H1 (cell line): ENCODE measurements at regions not wholly inside any gene's neighbourhood (a gene's known extent, or its start where the extent isn't known, plus 50 kb on each side); places are given as distances from the start of the nearest gene placed in this dataset.

Source experiments
- CTCF ChIA-PET: fragments of 300-600 bp; sonication (Branson Sonifier 250); formaldehyde crosslinking; loops from one replicate; lab custom pipeline; 2021; ENCODE audit not compliant: partially characterized antibody; lab: Charles Lee
- POLR2A ChIA-PET: fragments of 300-600 bp; sonication (Branson Sonifier 250); formaldehyde crosslinking; loops from one replicate; lab custom pipeline; 2021; ENCODE audit warnings: inconsistent platforms; ENCODE audit not compliant: partially characterized antibody; lab: Charles Lee
- DNase-seq, 2 experiments: peaks; one replicate each; pipeline versions ENCODE4 v3.0.0 to v3.0.0-alpha.2; 2010 to 2022; ENCODE audit warnings: low spot score in 2 of 2, low read depth in 1 of 2, mixed read lengths in 1 of 2
- FAIRE-seq: peaks from 2 replicates; lab custom pipeline; 2011; peaks lifted over from hg19 to GRCh38; lab: Jason Lieb, UNC
- H2AFZ ChIP-seq: 2 replicates; pipeline ENCODE4 v1.8.1; 2012; ENCODE audit warnings: low read length, inconsistent platforms
- H2AK5ac ChIP-seq: 2 replicates; pipeline ENCODE4 v1.6.1; 2013; ENCODE audit warnings: low read depth, low read length
- H2BK120ac ChIP-seq: replicated peaks from 2 replicates; pipeline ENCODE3; 2013; ENCODE audit warnings: low read depth, low read length, inconsistent platforms
- H2BK12ac ChIP-seq: 2 replicates; pipeline ENCODE4 v1.6.1; 2013; ENCODE audit warnings: low read depth, low read length
- H2BK15ac ChIP-seq: 2 replicates; pipeline ENCODE4 v1.6.1; 2013; ENCODE audit warnings: low read length
- H2BK20ac ChIP-seq: 2 replicates; pipeline ENCODE4 v1.6.1; 2013; ENCODE audit warnings: low read length
- H2BK5ac ChIP-seq: 2 replicates; pipeline ENCODE4 v1.6.1; 2013; ENCODE audit warnings: low read depth, low read length
- H3K14ac ChIP-seq: 2 replicates; pipeline ENCODE4 v1.6.1; 2013; ENCODE audit warnings: inconsistent platforms; ENCODE audit not compliant: insufficient read length
- H3K18ac ChIP-seq: 2 replicates; pipeline ENCODE4 v1.6.1; 2013; ENCODE audit warnings: low read length; ENCODE audit errors: extremely low read depth
- H3K23ac ChIP-seq: 2 replicates; pipeline ENCODE4 v1.6.1; 2013; ENCODE audit warnings: inconsistent platforms; ENCODE audit not compliant: insufficient read length
- H3K23me2 ChIP-seq: 2 replicates; pipeline ENCODE4 v1.6.1; 2013; ENCODE audit warnings: low read depth, low read length
- H3K27ac ChIP-seq: 2 replicates; pipeline ENCODE4 v1.6.1; 2011; ENCODE audit warnings: low read depth, low read length, inconsistent platforms
- H3K27me3 ChIP-seq, 4 experiments: replicated peaks in 1 of 4; 1 replicate in 1 of 4; 2 replicates in 3 of 4; pipeline versions ENCODE4 v1.6.1 to v1.8.1; 2011 to 2013; ENCODE audit warnings: low read length in 3 of 4, mild to moderate bottlenecking in 3 of 4, inconsistent platforms in 2 of 4, mixed read lengths in 2 of 4, moderate library complexity in 1 of 4; ENCODE audit not compliant: control insufficient read depth in 3 of 4, insufficient read depth in 3 of 4; ENCODE audit errors: extremely low read depth in 1 of 4
- H3K36me3 ChIP-seq, 4 experiments: 2 replicates each; pipeline versions ENCODE4 v1.6.1 to v1.8.1; 2011 to 2013; ENCODE audit warnings: mild to moderate bottlenecking in 4 of 4, low read length in 3 of 4, moderate library complexity in 2 of 4, control low read depth in 1 of 4, inconsistent platforms in 1 of 4; ENCODE audit not compliant: insufficient read depth in 4 of 4, control insufficient read depth in 2 of 4
- H3K4ac ChIP-seq: replicated peaks from 2 replicates; pipeline ENCODE3; 2013; ENCODE audit warnings: low read length, low read depth, mixed read lengths, inconsistent platforms; ENCODE audit not compliant: insufficient read length
- H3K4me1 ChIP-seq, 4 experiments: replicated peaks in 1 of 4; 1 replicate in 1 of 4; 2 replicates in 3 of 4; pipeline versions ENCODE4 v1.6.1 to v1.8.1; 2011 to 2013; ENCODE audit warnings: low read length in 3 of 4, inconsistent platforms in 2 of 4, mixed read lengths in 1 of 4; ENCODE audit not compliant: insufficient read depth in 4 of 4, control insufficient read depth in 3 of 4
- H3K4me2 ChIP-seq, 2 experiments: 2 replicates each; pipeline versions ENCODE4 v1.6.1 to v1.8.1; 2011 to 2013; ENCODE audit warnings: low read depth in 2 of 2, low read length in 2 of 2, control low read depth in 1 of 2, inconsistent platforms in 1 of 2, mild to moderate bottlenecking in 1 of 2; ENCODE audit not compliant: insufficient read depth in 1 of 2
- H3K4me3 ChIP-seq, 4 experiments: fragments of 200-600, 300-600 bp in 1 of 4; sonication (generic), shearing (Covaris generic), sonication (Bioruptor Twin) in 1 of 4; 2 replicates each; pipeline versions ENCODE4 v1.5.1 to v1.8.1; 2011 to 2016; ENCODE audit warnings: low read length in 4 of 4, low read depth in 3 of 4, control low read depth in 2 of 4, inconsistent platforms in 2 of 4, mild to moderate bottlenecking in 2 of 4, mixed read lengths in 1 of 4, moderate library complexity in 1 of 4; ENCODE audit not compliant: insufficient read depth in 2 of 4; ENCODE audit errors: extremely low read depth in 1 of 4
- H3K56ac ChIP-seq: replicated peaks from 2 replicates; pipeline ENCODE3; 2013; ENCODE audit warnings: low read depth, mild to moderate bottlenecking, mixed read lengths, low read length, inconsistent platforms; ENCODE audit not compliant: insufficient read length
- H3K79me1 ChIP-seq: 2 replicates; pipeline ENCODE4 v1.6.1; 2013; ENCODE audit warnings: low read depth, low read length, control low read depth
- H3K79me2 ChIP-seq, 2 experiments: 2 replicates each; pipeline versions ENCODE4 v1.6.1 to v1.8.1; 2012 to 2013; ENCODE audit warnings: low read length in 2 of 2, mild to moderate bottlenecking in 2 of 2, inconsistent platforms in 1 of 2; ENCODE audit not compliant: insufficient read depth in 2 of 2, control insufficient read depth in 1 of 2
- H3K9ac ChIP-seq, 4 experiments: replicated peaks in 1 of 4; 1 replicate in 1 of 4; 2 replicates in 3 of 4; pipeline versions ENCODE4 v1.6.1 to v1.8.1; 2011 to 2013; ENCODE audit warnings: low read depth in 3 of 4, low read length in 3 of 4, control low read depth in 2 of 4, mild to moderate bottlenecking in 2 of 4, moderate library complexity in 2 of 4, inconsistent platforms in 1 of 4; ENCODE audit errors: extremely low read depth in 1 of 4
- H3K9me3 ChIP-seq, 2 experiments: 2 replicates each; pipeline versions ENCODE4 v1.6.1 to v1.8.1; 2012 to 2013; ENCODE audit warnings: mild to moderate bottlenecking in 2 of 2, moderate library complexity in 2 of 2, control low read depth in 1 of 2, inconsistent platforms in 1 of 2, low read depth in 1 of 2, low read length in 1 of 2, mixed read lengths in 1 of 2; ENCODE audit not compliant: insufficient read depth in 2 of 2
- H4K20me1 ChIP-seq, 2 experiments: replicated peaks in 1 of 2; 2 replicates each; pipeline versions ENCODE3 to v1.8.1; 2011 to 2013; ENCODE audit warnings: inconsistent platforms in 2 of 2, low read length in 2 of 2, mild to moderate bottlenecking in 1 of 2; ENCODE audit not compliant: insufficient read depth in 2 of 2, control insufficient read depth in 1 of 2
- H4K5ac ChIP-seq: 2 replicates; pipeline ENCODE4 v1.6.1; 2013; ENCODE audit warnings: low read length, low read depth, mixed read lengths, inconsistent platforms; ENCODE audit not compliant: insufficient read length
- H4K8ac ChIP-seq: 2 replicates; pipeline ENCODE4 v1.8.0; 2013; ENCODE audit warnings: mild to moderate bottlenecking, moderate library complexity, low read length, inconsistent platforms; ENCODE audit not compliant: insufficient read depth; ENCODE audit errors: extremely low read depth
- H4K91ac ChIP-seq: replicated peaks from 2 replicates; pipeline ENCODE3; 2013; ENCODE audit warnings: low read length, mixed read lengths, inconsistent platforms; ENCODE audit not compliant: insufficient read length
- CBX5 ChIP-seq: fragments of 300-800, 300-1000 bp; sonication (generic); IDR thresholded peaks from 2 replicates; pipeline ENCODE4 v1.7.1; 2016; ENCODE audit warnings: antibody characterized with exemption, low read length, low read depth
- E2F6 ChIP-seq: IDR thresholded peaks from 2 replicates; pipeline ENCODE4 v1.6.1; 2012; ENCODE audit warnings: inconsistent platforms
- EGR1 ChIP-seq: IDR thresholded peaks from 2 replicates; pipeline ENCODE4 v1.6.1; 2011; ENCODE audit warnings: low read depth, low read length, borderline replicate concordance
- GTF2F1 ChIP-seq: IDR thresholded peaks from 2 replicates; pipeline ENCODE4 v1.6.1; 2012; ENCODE audit warnings: low read depth, low read length, improper control_type of control experiment, borderline replicate concordance
- MAFK ChIP-seq: IDR thresholded peaks from 2 replicates; pipeline ENCODE4 v1.6.1; 2012; ENCODE audit warnings: low read depth, mild to moderate bottlenecking, improper control_type of control experiment, low read length
- POU5F1 ChIP-seq: IDR thresholded peaks from 2 replicates; pipeline ENCODE4 v1.6.1; 2011; ENCODE audit warnings: low read depth, mild to moderate bottlenecking, low read length, moderate library complexity
- RNF2 ChIP-seq: fragments of 200-900, 300-1000 bp; sonication (generic); IDR thresholded peaks from 2 replicates; pipeline ENCODE4 v1.7.1; 2016; ENCODE audit warnings: borderline replicate concordance, low read depth, mild to moderate bottlenecking, antibody characterized with exemption, low read length; ENCODE audit not compliant: poor library complexity, severe bottlenecking; ENCODE audit errors: missing control alignments
- SP1 ChIP-seq: IDR thresholded peaks from 2 replicates; pipeline ENCODE4 v1.6.1; 2011; ENCODE audit warnings: low read depth, low read length
- SP4 ChIP-seq: IDR thresholded peaks from 2 replicates; pipeline ENCODE4 v1.6.1; 2012; ENCODE audit warnings: low read length, inconsistent platforms
- TAF7 ChIP-seq: optimal IDR thresholded peaks from 2 replicates; pipeline ENCODE3; 2011; ENCODE audit warnings: low read depth, mild to moderate bottlenecking, inconsistent platforms, low read length, moderate library complexity, borderline replicate concordance
- WGBS, 2 experiments: shearing (Covaris generic) in 1 of 2; methylation state at CpG; one replicate each; pipeline versions ENCODE4 v1.1.6 to v1.1.7; 2013 to 2015; ENCODE audit warnings: low lambda C conversion rate in 2 of 2, mixed read lengths in 2 of 2, inconsistent platforms in 1 of 2, low coverage in 1 of 2, missing lambda C conversion rate in 1 of 2; ENCODE audit not compliant: insufficient replicate concordance in 2 of 2, insufficient coverage in 1 of 2, insufficient read length in 1 of 2; ENCODE audit errors: extremely low coverage in 1 of 2, missing lambda C conversion rate in 1 of 2; 5-methylcytosine and 5-hydroxymethylcytosine counted together

- no peak overlapping the region for H3K4me3 ChIP-seq
- H4K5ac ChIP-seq = no peak overlapping the region
- H3K56ac ChIP-seq = no peak overlapping the region
- no peaks in the 10 kb centered on the region for H3K36me3 ChIP-seq
- H2BK5ac ChIP-seq = no peak overlapping the region
- DNase-seq (no peak), FAIRE-seq (no peak)
- no peak overlapping the region for H2AFZ ChIP-seq
- H2AK5ac ChIP-seq = no peak overlapping the region
- H3K79me2 ChIP-seq = no peaks in the 10 kb centered on the region
- no peak overlapping the region for H4K8ac ChIP-seq
- POLR2A ChIA-PET = no interaction called here
- H2BK15ac ChIP-seq = no peak overlapping the region
- no peaks in the 10 kb centered on the region for H4K20me1 ChIP-seq
- H3K9me3 ChIP-seq = no peaks in the 10 kb centered on the region
- H3K23me2 ChIP-seq = no peaks in the 10 kb centered on the region
- no peak overlapping the region for H4K91ac ChIP-seq
- H3K27ac ChIP-seq = no peak overlapping the region
- CTCF ChIA-PET = no interaction called here
- H3K4me1 ChIP-seq = peaks cover 2 to 18% (median 4%) of the 10 kb centered on the region in 4 experiments; a peak in 5 of 7 replicates
- TF ChIP-seq MAFK (no peak), E2F6 (no peak), TAF7 (no peak), SP4 (no peak), SP1 (no peak), CBX5 (no peak), GTF2F1 (no peak), EGR1 (no peak), RNF2 (no peak), POU5F1 (no peak)
- H3K79me1 ChIP-seq = no peaks in the 10 kb centered on the region
- no peak overlapping the region for H3K14ac ChIP-seq
- H3K27me3 ChIP-seq = no peaks in the 10 kb centered on the region
- H2BK20ac ChIP-seq = no peak overlapping the region
- no peak overlapping the region for H2BK120ac ChIP-seq
- H3K4me2 ChIP-seq = no peak overlapping the region
- H3K4ac ChIP-seq = no peak overlapping the region
- no peak overlapping the region for H2BK12ac ChIP-seq
- WGBS, 2 experiments = 96% methylated on average over 3 of the region's 3 CpGs; no CpG with 5 or more reads in 1 of the 2 experiments
- H3K18ac ChIP-seq = no peak overlapping the region
- H3K23ac ChIP-seq = no peak overlapping the region
- no peak overlapping the region for H3K9ac ChIP-seq
Measured at GRCh38 chr12:78403681-78404080, 460.9 kb upstream of the SYT1 start.
